ENCODE measurements at regions not wholly inside any gene's neighbourhood (a gene's known extent, or its start where the extent isn't known, plus 50 kb on each side); places are given as distances from the start of the nearest gene placed in this dataset.

GRCh38 chr3:72483554-72484104 lies 364.6 kb downstream of the SHQ1 start (continued):
- TF ChIP-seq EZH2 (IDR thresholded peaks at IDR 0.05; ENCODE audit: low read depth, unreplicated experiment) (no peak), ETS1 (IDR thresholded peaks at IDR 0.05) (no peak)

DNA sequence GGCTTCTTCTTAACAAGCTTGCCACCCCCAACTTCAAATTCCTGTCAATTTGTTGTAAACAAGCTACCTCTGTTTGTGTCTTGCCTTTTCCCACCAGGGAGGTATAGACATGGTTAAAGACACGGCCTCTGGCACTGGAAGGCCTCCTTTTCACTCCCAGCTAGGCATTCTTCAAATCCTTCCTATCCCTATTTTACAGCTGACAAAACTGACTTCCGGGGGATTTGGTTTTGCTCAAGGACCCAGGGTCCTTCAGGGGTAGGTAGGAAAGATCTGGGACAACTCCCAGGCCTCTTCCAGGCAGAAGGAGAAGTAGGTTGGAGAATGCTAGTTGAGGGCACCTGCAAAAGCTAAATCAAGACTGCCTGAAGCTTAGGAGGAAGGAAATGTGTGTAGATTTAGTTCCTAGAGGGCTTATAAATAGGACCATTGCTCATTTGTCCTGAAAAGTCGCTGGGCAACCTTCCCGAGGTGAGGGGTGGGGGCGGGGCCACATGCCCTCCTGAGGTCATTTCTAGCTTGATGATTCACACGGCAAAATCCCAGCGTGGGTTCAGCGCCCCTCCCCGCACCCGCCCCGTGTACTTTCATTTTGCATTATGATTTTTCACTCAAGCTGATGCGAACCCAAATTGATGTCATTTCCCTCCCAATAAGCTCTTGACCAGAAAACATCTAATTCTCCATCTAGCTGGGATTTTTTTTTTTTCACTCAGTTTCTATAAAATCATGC lies 365.5 kb downstream of the SHQ1 start:
- H3K27ac ChIP-seq (ENCODE audit: low read depth): no peak overlapping the region
- H3K4me2 ChIP-seq: no peak overlapping the region
- ATAC-seq: peak; percentile 33; the same call in 1 of the 3 replicates

More for the DNA sequence above, 365.5 kb downstream of the SHQ1 start:
- H2AFZ ChIP-seq: peak overlapping the region; percentile 92
- no peaks in the 10 kb centered on the region for H3K36me3 ChIP-seq (ENCODE audit: insufficient read depth)
- no peak overlapping the region; the same call in 2 of the 3 replicates for H3K4me3 Mint-ChIP-seq
- H3K9me3 Mint-ChIP-seq: no peaks in the 10 kb centered on the region
- H4K20me1 ChIP-seq (replicated peaks; ENCODE audit: insufficient read depth): no peaks in the 10 kb centered on the region
- peak; percentile 28 for DNase-seq (ENCODE audit: low spot score)
- H3K4me1 Mint-ChIP-seq: peaks cover 20% of the 10 kb centered on the region
- H3K9me2 ChIP-seq (ENCODE audit: insufficient read depth): peaks cover 9% of the 10 kb centered on the region; the same call in 1 of the 2 replicates
- TF ChIP-seq STAT1 (IDR thresholded peaks at IDR 0.05; ENCODE audit: unreplicated experiment) (no peak), ETS1 (IDR thresholded peaks at IDR 0.05) (no peak), ZNF331 (CRISPR knock-in tag; IDR thresholded peaks at IDR 0.05; ENCODE audit: low read depth) (no peak)
- TF ChIP-seq, protein P1, sequence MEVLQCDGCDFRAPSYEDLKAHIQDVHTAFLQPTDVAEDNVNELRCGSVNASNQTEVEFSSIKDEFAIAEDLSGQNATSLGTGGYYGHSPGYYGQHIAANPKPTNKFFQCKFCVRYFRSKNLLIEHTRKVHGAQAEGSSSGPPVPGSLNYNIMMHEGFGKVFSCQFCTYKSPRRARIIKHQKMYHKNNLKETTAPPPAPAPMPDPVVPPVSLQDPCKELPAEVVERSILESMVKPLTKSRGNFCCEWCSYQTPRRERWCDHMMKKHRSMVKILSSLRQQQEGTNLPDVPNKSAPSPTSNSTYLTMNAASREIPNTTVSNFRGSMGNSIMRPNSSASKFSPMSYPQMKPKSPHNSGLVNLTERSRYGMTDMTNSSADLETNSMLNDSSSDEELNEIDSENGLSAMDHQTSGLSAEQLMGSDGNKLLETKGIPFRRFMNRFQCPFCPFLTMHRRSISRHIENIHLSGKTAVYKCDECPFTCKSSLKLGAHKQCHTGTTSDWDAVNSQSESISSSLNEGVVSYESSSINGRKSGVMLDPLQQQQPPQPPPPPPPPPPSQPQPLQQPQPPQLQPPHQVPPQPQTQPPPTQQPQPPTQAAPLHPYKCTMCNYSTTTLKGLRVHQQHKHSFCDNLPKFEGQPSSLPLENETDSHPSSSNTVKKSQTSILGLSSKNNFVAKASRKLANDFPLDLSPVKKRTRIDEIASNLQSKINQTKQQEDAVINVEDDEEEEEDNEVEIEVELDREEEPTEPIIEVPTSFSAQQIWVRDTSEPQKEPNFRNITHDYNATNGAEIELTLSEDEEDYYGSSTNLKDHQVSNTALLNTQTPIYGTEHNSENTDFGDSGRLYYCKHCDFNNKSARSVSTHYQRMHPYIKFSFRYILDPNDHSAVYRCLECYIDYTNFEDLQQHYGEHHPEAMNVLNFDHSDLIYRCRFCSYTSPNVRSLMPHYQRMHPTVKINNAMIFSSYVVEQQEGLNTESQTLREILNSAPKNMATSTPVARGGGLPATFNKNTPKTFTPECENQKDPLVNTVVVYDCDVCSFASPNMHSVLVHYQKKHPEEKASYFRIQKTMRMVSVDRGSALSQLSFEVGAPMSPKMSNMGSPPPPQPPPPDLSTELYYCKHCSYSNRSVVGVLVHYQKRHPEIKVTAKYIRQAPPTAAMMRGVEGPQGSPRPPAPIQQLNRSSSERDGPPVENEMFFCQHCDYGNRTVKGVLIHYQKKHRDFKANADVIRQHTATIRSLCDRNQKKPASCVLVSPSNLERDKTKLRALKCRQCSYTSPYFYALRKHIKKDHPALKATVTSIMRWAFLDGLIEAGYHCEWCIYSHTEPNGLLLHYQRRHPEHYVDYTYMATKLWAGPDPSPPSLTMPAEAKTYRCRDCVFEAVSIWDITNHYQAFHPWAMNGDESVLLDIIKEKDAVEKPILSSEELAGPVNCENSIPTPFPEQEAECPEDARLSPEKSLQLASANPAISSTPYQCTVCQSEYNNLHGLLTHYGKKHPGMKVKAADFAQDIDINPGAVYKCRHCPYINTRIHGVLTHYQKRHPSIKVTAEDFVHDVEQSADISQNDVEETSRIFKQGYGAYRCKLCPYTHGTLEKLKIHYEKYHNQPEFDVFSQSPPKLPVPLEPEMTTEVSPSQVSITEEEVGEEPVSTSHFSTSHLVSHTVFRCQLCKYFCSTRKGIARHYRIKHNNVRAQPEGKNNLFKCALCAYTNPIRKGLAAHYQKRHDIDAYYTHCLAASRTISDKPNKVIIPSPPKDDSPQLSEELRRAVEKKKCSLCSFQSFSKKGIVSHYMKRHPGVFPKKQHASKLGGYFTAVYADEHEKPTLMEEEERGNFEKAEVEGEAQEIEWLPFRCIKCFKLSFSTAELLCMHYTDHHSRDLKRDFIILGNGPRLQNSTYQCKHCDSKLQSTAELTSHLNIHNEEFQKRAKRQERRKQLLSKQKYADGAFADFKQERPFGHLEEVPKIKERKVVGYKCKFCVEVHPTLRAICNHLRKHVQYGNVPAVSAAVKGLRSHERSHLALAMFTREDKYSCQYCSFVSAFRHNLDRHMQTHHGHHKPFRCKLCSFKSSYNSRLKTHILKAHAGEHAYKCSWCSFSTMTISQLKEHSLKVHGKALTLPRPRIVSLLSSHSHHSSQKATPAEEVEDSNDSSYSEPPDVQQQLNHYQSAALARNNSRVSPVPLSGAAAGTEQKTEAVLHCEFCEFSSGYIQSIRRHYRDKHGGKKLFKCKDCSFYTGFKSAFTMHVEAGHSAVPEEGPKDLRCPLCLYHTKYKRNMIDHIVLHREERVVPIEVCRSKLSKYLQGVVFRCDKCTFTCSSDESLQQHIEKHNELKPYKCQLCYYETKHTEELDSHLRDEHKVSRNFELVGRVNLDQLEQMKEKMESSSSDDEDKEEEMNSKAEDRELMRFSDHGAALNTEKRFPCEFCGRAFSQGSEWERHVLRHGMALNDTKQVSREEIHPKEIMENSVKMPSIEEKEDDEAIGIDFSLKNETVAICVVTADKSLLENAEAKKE (CRISPR knock-in tag; IDR thresholded peaks at IDR 0.05): no peak
- H3K36me3 Mint-ChIP-seq (ENCODE audit: low read depth): no peaks in the 10 kb centered on the region
- H3K4me3 ChIP-seq: no peak overlapping the region
- peaks cover 11% of the 10 kb centered on the region; the same call in 1 of the 2 replicates for H3K4me1 ChIP-seq (ENCODE audit: insufficient read depth)
- no peaks in the 10 kb centered on the region for H3F3A ChIP-seq (replicated peaks; ENCODE audit: low read depth)
- H3K27me3 Mint-ChIP-seq (ENCODE audit: insufficient read depth, low read depth, poor library complexity): peaks cover 1% of the 10 kb centered on the region
- no peaks in the 10 kb centered on the region for H3K27me3 ChIP-seq (ENCODE audit: insufficient read depth)
- H3K79me2 ChIP-seq (replicated peaks; ENCODE audit: insufficient read depth): no peaks in the 10 kb centered on the region
- H3K27ac Mint-ChIP-seq: no peak overlapping the region
